ENCODE measurements at regions not wholly inside any gene's neighbourhood (a gene's known extent, or its start where the extent isn't known, plus 50 kb on each side); places are given as distances from the start of the nearest gene placed in this dataset.

DNA sequence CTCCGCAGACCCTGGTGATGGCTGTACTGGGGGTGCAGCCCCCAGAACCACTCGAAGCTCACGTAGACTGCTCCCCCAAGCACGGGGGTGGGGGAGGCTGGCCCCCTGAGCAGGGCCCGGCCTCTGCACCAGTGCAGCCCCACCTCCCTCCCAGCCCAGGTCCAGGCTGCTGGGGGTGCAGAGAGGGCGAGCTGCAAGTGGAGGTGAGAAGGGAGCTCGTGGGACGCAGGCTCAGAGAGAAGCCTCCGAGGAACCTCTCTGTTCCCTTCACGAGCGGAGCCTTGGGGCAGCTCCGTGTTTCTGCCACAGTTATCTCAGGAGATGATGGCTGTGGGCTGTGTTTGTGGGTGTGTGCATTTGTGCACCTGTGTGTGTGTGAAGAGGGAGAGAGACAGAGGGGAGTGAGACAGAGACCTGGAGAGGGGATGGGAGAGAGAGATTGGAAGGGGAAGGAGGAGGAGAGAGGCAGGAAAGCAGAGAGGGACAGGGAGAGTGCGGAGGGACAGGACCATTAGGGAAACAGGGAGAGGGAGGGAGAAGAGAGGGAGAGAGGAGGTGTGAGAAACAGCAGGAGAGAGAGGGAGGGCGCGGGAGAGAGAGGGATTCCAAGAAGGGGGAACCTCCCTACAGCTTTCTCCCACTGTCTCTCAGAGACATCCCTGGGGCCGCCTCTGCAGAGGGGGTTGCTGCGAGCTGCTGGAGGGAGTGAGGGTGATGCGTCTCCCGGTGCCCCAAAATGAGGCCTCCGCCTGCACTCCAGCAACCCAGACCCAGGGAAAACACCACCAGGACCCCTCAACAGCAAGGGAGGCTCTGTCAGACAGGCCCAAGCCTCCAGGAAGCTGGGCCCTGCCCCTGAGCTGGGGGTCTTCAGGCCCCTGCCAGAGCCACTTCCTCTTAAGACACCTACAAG, 1488.6 kb downstream of the BRD1 start:
- in situ Hi-C loops (cut with MboI; ENCODE audit: low sequenced_read_pairs) = no loop called here
- Histone ChIP-seq H2BK120ac (ENCODE audit: low read depth, low read length) (no peak overlapping the region), H2AK5ac (ENCODE audit: low read depth, low read length) (no peak overlapping the region), H2AK9ac (replicated peaks; ENCODE audit: low read depth, low read length, poor library complexity) (no peak overlapping the region), H3K36me3 (ENCODE audit: control insufficient read depth, insufficient read depth, low read length) (no peaks in the 10 kb centered on the region), H3K27ac (ENCODE audit: insufficient read depth, low read length) (no peak overlapping the region), H3K56ac (ENCODE audit: extremely low read depth, insufficient read depth, low read length) (no peak overlapping the region), H2BK20ac (ENCODE audit: low read depth, low read length) (no peak overlapping the region), H3K9me3 (ENCODE audit: control insufficient read depth, insufficient read depth, low read length) (peaks cover 83% of the 10 kb centered on the region), H3K9me1 (ENCODE audit: insufficient read depth, low read length) (no peaks in the 10 kb centered on the region), H3K4me1 (ENCODE audit: control insufficient read depth, insufficient read depth, low read length) (no peaks in the 10 kb centered on the region), H2BK15ac (ENCODE audit: low read depth, low read length) (no peak overlapping the region), H2BK5ac (ENCODE audit: low read depth, low read length, poor library complexity, severe bottlenecking) (no peak overlapping the region), H3K27me3 (ENCODE audit: control insufficient read depth, insufficient read depth, low read length) (no peaks in the 10 kb centered on the region), H3K79me1 (ENCODE audit: low read depth in 1 of 2, low read length in 2 of 2) (no peaks in the 10 kb centered on the region), H3K9ac (ENCODE audit: low read depth, low read length) (no peak overlapping the region), H3K14ac (replicated peaks; ENCODE audit: low read depth, low read length) (no peak overlapping the region), H3K4me3 (ENCODE audit: insufficient read depth, low read depth, low read length) (no peak overlapping the region), H2AFZ (replicated peaks; ENCODE audit: low read length, poor library complexity) (no peak overlapping the region), H3K4me2 (ENCODE audit: low read depth, low read length) (no peak overlapping the region), H4K5ac (ENCODE audit: low read depth, low read length) (no peak overlapping the region), H3K23ac (ENCODE audit: low read depth, low read length) (no peak overlapping the region), H4K8ac (ENCODE audit: low read depth in 2 of 2, low read length in 2 of 2) (no peak overlapping the region), H3K4ac (ENCODE audit: low read depth, low read length) (no peak overlapping the region), H4K20me1 (ENCODE audit: insufficient read depth, low read length) (no peaks in the 10 kb centered on the region), H3K18ac (ENCODE audit: low read depth, low read length) (no peak overlapping the region), H4K91ac (ENCODE audit: insufficient read depth, low read depth, low read length) (no peak overlapping the region)
- no peak for ATAC-seq (ENCODE audit: low read depth)
- no peak for DNase-seq
- BruUV-seq (replicated peaks) = no TSS peak
- WGBS, 2 experiments (ENCODE audit: extremely low coverage in 2 of 2, insufficient read length in 1 of 2) = 59% methylated on average over 3 of the region's 20 CpGs; no CpG with 5 or more reads in 1 of the 2 experiments
- dilution Hi-C loops (cut with HindIII; ENCODE audit: low sequenced_read_pairs, unreplicated experiment) = no loop called here
- TF ChIP-seq MAZ (IDR thresholded peaks at IDR 0.05; ENCODE audit: borderline replicate concordance, low read depth, low read length) (no peak), FOS (IDR thresholded peaks at IDR 0.05; ENCODE audit: low read depth, low read length) (no peak), NFE2L2 (IDR thresholded peaks at IDR 0.05; ENCODE audit: low read depth, low read length) (no peak), SMC3 (IDR thresholded peaks at IDR 0.05; ENCODE audit: low read depth, low read length) (no peak), CEBPB (IDR thresholded peaks at IDR 0.05; ENCODE audit: low read depth, low read length) (no peak), CHD1 (IDR thresholded peaks at IDR 0.05; ENCODE audit: low read depth, low read length) (no peak), RCOR1 (IDR thresholded peaks at IDR 0.05; ENCODE audit: insufficient replicate concordance, low read length) (no peak), RAD21 (IDR thresholded peaks at IDR 0.05; ENCODE audit: low read length) (no peak), BHLHE40 (IDR thresholded peaks at IDR 0.05; ENCODE audit: low read depth, low read length) (no peak), MXI1 (IDR thresholded peaks at IDR 0.05; ENCODE audit: borderline replicate concordance, low read depth, low read length) (no peak), MAFK (IDR thresholded peaks at IDR 0.05; ENCODE audit: low read depth, low read length) (no peak), RFX5 (IDR thresholded peaks at IDR 0.05; ENCODE audit: low read depth, low read length) (no peak)
- TF ChIP-seq, protein P1, sequence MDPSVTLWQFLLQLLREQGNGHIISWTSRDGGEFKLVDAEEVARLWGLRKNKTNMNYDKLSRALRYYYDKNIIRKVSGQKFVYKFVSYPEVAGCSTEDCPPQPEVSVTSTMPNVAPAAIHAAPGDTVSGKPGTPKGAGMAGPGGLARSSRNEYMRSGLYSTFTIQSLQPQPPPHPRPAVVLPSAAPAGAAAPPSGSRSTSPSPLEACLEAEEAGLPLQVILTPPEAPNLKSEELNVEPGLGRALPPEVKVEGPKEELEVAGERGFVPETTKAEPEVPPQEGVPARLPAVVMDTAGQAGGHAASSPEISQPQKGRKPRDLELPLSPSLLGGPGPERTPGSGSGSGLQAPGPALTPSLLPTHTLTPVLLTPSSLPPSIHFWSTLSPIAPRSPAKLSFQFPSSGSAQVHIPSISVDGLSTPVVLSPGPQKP (IDR thresholded peaks at IDR 0.05; ENCODE audit: borderline replicate concordance, low read depth, low read length) = no peak
- TF ChIP-seq, protein P2, sequence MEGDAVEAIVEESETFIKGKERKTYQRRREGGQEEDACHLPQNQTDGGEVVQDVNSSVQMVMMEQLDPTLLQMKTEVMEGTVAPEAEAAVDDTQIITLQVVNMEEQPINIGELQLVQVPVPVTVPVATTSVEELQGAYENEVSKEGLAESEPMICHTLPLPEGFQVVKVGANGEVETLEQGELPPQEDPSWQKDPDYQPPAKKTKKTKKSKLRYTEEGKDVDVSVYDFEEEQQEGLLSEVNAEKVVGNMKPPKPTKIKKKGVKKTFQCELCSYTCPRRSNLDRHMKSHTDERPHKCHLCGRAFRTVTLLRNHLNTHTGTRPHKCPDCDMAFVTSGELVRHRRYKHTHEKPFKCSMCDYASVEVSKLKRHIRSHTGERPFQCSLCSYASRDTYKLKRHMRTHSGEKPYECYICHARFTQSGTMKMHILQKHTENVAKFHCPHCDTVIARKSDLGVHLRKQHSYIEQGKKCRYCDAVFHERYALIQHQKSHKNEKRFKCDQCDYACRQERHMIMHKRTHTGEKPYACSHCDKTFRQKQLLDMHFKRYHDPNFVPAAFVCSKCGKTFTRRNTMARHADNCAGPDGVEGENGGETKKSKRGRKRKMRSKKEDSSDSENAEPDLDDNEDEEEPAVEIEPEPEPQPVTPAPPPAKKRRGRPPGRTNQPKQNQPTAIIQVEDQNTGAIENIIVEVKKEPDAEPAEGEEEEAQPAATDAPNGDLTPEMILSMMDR (conservative IDR thresholded peaks at IDR 0.05; ENCODE audit: low read depth, low read length) = no peak
- TF ChIP-seq, protein P3, sequence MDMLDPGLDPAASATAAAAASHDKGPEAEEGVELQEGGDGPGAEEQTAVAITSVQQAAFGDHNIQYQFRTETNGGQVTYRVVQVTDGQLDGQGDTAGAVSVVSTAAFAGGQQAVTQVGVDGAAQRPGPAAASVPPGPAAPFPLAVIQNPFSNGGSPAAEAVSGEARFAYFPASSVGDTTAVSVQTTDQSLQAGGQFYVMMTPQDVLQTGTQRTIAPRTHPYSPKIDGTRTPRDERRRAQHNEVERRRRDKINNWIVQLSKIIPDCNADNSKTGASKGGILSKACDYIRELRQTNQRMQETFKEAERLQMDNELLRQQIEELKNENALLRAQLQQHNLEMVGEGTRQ (IDR thresholded peaks at IDR 0.05; ENCODE audit: low read depth, low read length) = no peak
- CTCF ChIA-PET = no interaction called here
- intact Hi-C loops (cut with micrococcal nuclease) = no loop called here
- POLR2A ChIA-PET (ENCODE audit: unreplicated experiment) = no interaction called here

All from IMR-90 (cell line).